ENCODE measurements at regions not wholly inside any gene's neighbourhood (a gene's known extent, or its start where the extent isn't known, plus 50 kb on each side); places are given as distances from the start of the nearest gene placed in this dataset.
"Not testable (repeated sequence)": the region's sequence is repeated elsewhere in the genome, so short reads cannot be mapped to it uniquely, and the experiment has no call there.

GRCh38 chr12:131647667-131648066, 63.2 kb upstream of the SFSWAP start:
- Mint-ChIP-seq H3K27me3 (ENCODE audit: low read depth) (peaks cover 32% of the 10 kb centered on the region), H3K9me3 (peaks cover 4% of the 10 kb centered on the region), H3K36me3 (ENCODE audit: low read depth) (no peaks in the 10 kb centered on the region), H3K27ac (no peak overlapping the region), H3K4me3 (no peak overlapping the region), H3K4me1 (no peaks in the 10 kb centered on the region)
- no peak for TF ChIP-seq CTCF (IDR thresholded peaks at IDR 0.05; ENCODE audit: unreplicated experiment in 3 of 3)

- not testable (repeated sequence) for H3K27ac Mint-ChIP-seq; H3K36me3 Mint-ChIP-seq (ENCODE audit: low read depth); H3K9me3 Mint-ChIP-seq; H3K4me1 Mint-ChIP-seq; H3K4me3 Mint-ChIP-seq
- H3K27me3 Mint-ChIP-seq (ENCODE audit: low read depth) = peaks cover 33% of the 10 kb centered on the region
These were observed 55.3 kb upstream of the SFSWAP start for GRCh38 chr12:131655469-131656174.

GRCh38 chr12:131656796-131657195, 54.1 kb upstream of the SFSWAP start:
- H3K9me3 Mint-ChIP-seq; H3K4me3 Mint-ChIP-seq; H3K27ac Mint-ChIP-seq; H3K36me3 Mint-ChIP-seq (ENCODE audit: low read depth); H3K4me1 Mint-ChIP-seq: not testable (repeated sequence)
- H3K27me3 Mint-ChIP-seq (ENCODE audit: low read depth) = peaks cover 24% of the 10 kb centered on the region

- not testable (repeated sequence) for H3K27ac Mint-ChIP-seq, H3K4me1 Mint-ChIP-seq
These were observed 52.3 kb upstream of the SFSWAP start for GRCh38 chr12:131658605-131659004.

GRCh38 chr12:131659484-131659883, 51.4 kb upstream of the SFSWAP start:
- H3K36me3 Mint-ChIP-seq (ENCODE audit: low read depth); H3K9me3 Mint-ChIP-seq: not testable (repeated sequence)
- peaks cover 18% of the 10 kb centered on the region for H3K27me3 Mint-ChIP-seq (ENCODE audit: low read depth)

More at GRCh38 chr12:131658605-131659004, 52.3 kb upstream of the SFSWAP start:
- H3K4me3 Mint-ChIP-seq; H3K36me3 Mint-ChIP-seq (ENCODE audit: low read depth); H3K9me3 Mint-ChIP-seq: not testable (repeated sequence)
- H3K27me3 Mint-ChIP-seq (ENCODE audit: low read depth) = peaks cover 18% of the 10 kb centered on the region

GRCh38 chr12:131659976-131660375, 50.9 kb upstream of the SFSWAP start:
- not testable (repeated sequence) for H3K9me3 Mint-ChIP-seq; H3K4me1 Mint-ChIP-seq; H3K27ac Mint-ChIP-seq; H3K4me3 Mint-ChIP-seq; H3K36me3 Mint-ChIP-seq (ENCODE audit: low read depth)
- peaks cover 18% of the 10 kb centered on the region for H3K27me3 Mint-ChIP-seq (ENCODE audit: low read depth)

More at GRCh38 chr12:131659484-131659883, 51.4 kb upstream of the SFSWAP start:
- H3K27ac Mint-ChIP-seq, H3K4me1 Mint-ChIP-seq, H3K4me3 Mint-ChIP-seq: not testable (repeated sequence)

- H3K9me3 Mint-ChIP-seq; H3K4me1 Mint-ChIP-seq; H3K4me3 Mint-ChIP-seq; H3K27ac Mint-ChIP-seq; H3K36me3 Mint-ChIP-seq (ENCODE audit: low read depth): not testable (repeated sequence)
- peaks cover 18% of the 10 kb centered on the region for H3K27me3 Mint-ChIP-seq (ENCODE audit: low read depth)
These were observed 50.5 kb upstream of the SFSWAP start for GRCh38 chr12:131660401-131660800.
